ENCODE measurements at regions not wholly inside any gene's neighbourhood (a gene's known extent, or its start where the extent isn't known, plus 50 kb on each side); places are given as distances from the start of the nearest gene placed in this dataset.

- no peak for TF ChIP-seq EP300 (IDR thresholded peaks at IDR 0.05; ENCODE audit: borderline replicate concordance)
- no peak for TF ChIP-seq MAX (IDR thresholded peaks at IDR 0.05)
- no peak for TF ChIP-seq YY1 (IDR thresholded peaks at IDR 0.05; ENCODE audit: low read depth)
- no peak for TF ChIP-seq EGR1 (IDR thresholded peaks at IDR 0.05)
- TF ChIP-seq NFIC (IDR thresholded peaks at IDR 0.05): no peak
- TF ChIP-seq TEAD4 (IDR thresholded peaks at IDR 0.05): no peak
- no peak for TF ChIP-seq RAD21 (IDR thresholded peaks at IDR 0.05; ENCODE audit: low read depth)
- TF ChIP-seq CREB1 (IDR thresholded peaks at IDR 0.05; ENCODE audit: low read depth): no peak
- no peak for TF ChIP-seq TAF1 (IDR thresholded peaks at IDR 0.05; ENCODE audit: low read depth)
- no peak for TF ChIP-seq FOXM1 (IDR thresholded peaks at IDR 0.05; ENCODE audit: borderline replicate concordance, low read depth)
Observed at GRCh38 chr5:173707392-173707791, 90.9 kb upstream of the BOD1 start.
